ENCODE measurements at regions not wholly inside any gene's neighbourhood (a gene's known extent, or its start where the extent isn't known, plus 50 kb on each side); places are given as distances from the start of the nearest gene placed in this dataset.

GRCh38 chr16:54687043-54687899 lies 243.4 kb upstream of the IRX5 start (continued):
- TF ChIP-seq REST (tag by site-specific recombination; IDR thresholded peaks at IDR 0.05) (peak; percentile 61), ZNF830 (tag by site-specific recombination; IDR thresholded peaks at IDR 0.05; ENCODE audit: low read depth) (no peak), PRDM4 (tag by site-specific recombination; IDR thresholded peaks at IDR 0.05) (peak; percentile 73), ZNF473 (tag by site-specific recombination; IDR thresholded peaks at IDR 0.05) (no peak), ZNF654 (tag by site-specific recombination; IDR thresholded peaks at IDR 0.05; ENCODE audit: low read depth) (no peak), KLF8 (tag by site-specific recombination; IDR thresholded peaks at IDR 0.05) (no peak), ZNF621 (tag by site-specific recombination; IDR thresholded peaks at IDR 0.05) (no peak), ZNF404 (tag by site-specific recombination; IDR thresholded peaks at IDR 0.05) (no peak), ZNF175 (tag by site-specific recombination; IDR thresholded peaks at IDR 0.05) (no peak), ZNF776 (tag by site-specific recombination; IDR thresholded peaks at IDR 0.05; ENCODE audit: borderline replicate concordance) (no peak)

GRCh38 chr16:54685682-54686081 lies 245.0 kb upstream of the IRX5 start:
- CTCF ChIA-PET = no interaction called here
- no peaks in the 10 kb centered on the region for H3K36me3 ChIP-seq (ENCODE audit: control insufficient read depth in 2 of 2, insufficient read depth in 1 of 2, low read length in 2 of 2)
- H3K4me3 ChIP-seq (ENCODE audit: low read depth, low read length) = no peak overlapping the region
- peak; percentile 78 for TF ChIP-seq ZNF513 (tag by site-specific recombination; IDR thresholded peaks at IDR 0.05)
- TF ChIP-seq EGR2 (tag by site-specific recombination; IDR thresholded peaks at IDR 0.05; ENCODE audit: low read depth) = peak; percentile 51; the same call in 1 of the 2 replicates
- no peak for TF ChIP-seq OVOL3 (tag by site-specific recombination; IDR thresholded peaks at IDR 0.05)
- 0 out of 2 replicates have a peak, but pooled peaks have one; percentile 45 for TF ChIP-seq ZNF776 (tag by site-specific recombination; IDR thresholded peaks at IDR 0.05; ENCODE audit: borderline replicate concordance)
- peak; percentile 42; the same call in 1 of the 2 replicates for TF ChIP-seq ZNF398 (tag by site-specific recombination; IDR thresholded peaks at IDR 0.05)
- TF ChIP-seq ZBTB7A (tag by site-specific recombination; IDR thresholded peaks at IDR 0.05; ENCODE audit: low read depth) = peak; percentile 47; the same call in 1 of the 2 replicates
- TF ChIP-seq ZNF335 (tag by site-specific recombination; conservative IDR thresholded peaks at IDR 0.05) = no peak
- TF ChIP-seq ZNF366 (tag by site-specific recombination; conservative IDR thresholded peaks at IDR 0.05) = 0 out of 2 replicates have a peak, but pooled peaks have one; percentile 27
- H3K27ac ChIP-seq (ENCODE audit: extremely low read depth, low read depth, low read length) = no peak overlapping the region
- POLR2A ChIA-PET = no interaction called here
- no peaks in the 10 kb centered on the region for H3K4me1 ChIP-seq (ENCODE audit: control insufficient read depth, insufficient read depth, low read length)
- no peaks in the 10 kb centered on the region for H3K9me3 ChIP-seq (ENCODE audit: control insufficient read depth, insufficient read depth, low read depth, low read length)
